GM23248 (cell line): ENCODE measurements at regions not wholly inside any gene's neighbourhood (a gene's known extent, or its start where the extent isn't known, plus 50 kb on each side); places are given as distances from the start of the nearest gene placed in this dataset.

ENCODE experiments used
- DNase-seq: peaks from one replicate; pipeline ENCODE4 v3.0.0-alpha.2; 2015
- H2AFZ ChIP-seq: fragments of 200-600 bp; sonication (generic); 2 replicates; pipeline ENCODE4 v1.6.1; 2016; ENCODE audit warnings: antibody characterized with exemption
- H3F3A ChIP-seq: fragments of 200-600 bp; sonication (generic); 2 replicates; pipeline ENCODE4 v1.6.1; 2016; ENCODE audit warnings: mild to moderate bottlenecking, antibody characterized with exemption, mixed run types; ENCODE audit not compliant: insufficient read depth
- H3K27ac ChIP-seq: fragments of 200-600 bp; sonication (generic); 2 replicates; pipeline ENCODE4 v1.5.1; 2016; ENCODE audit warnings: mild to moderate bottlenecking
- H3K27me3 ChIP-seq: fragments of 200-600 bp; sonication (generic); replicated peaks from 2 replicates; pipeline ENCODE4 v1.6.1; 2016; ENCODE audit warnings: mild to moderate bottlenecking; ENCODE audit not compliant: insufficient read depth
- H3K36me3 ChIP-seq: fragments of 200-600 bp; sonication (generic); 2 replicates; pipeline ENCODE4 v1.6.1; 2016; ENCODE audit warnings: low read depth, mild to moderate bottlenecking
- H3K4me1 ChIP-seq: fragments of 200-600 bp; sonication (generic); 2 replicates; pipeline ENCODE4 v1.6.1; 2016; ENCODE audit warnings: mild to moderate bottlenecking; ENCODE audit not compliant: insufficient read depth
- H3K4me2 ChIP-seq: fragments of 200-600 bp; sonication (generic); one replicate; pipeline ENCODE4 v1.6.1; 2016; ENCODE audit warnings: mild to moderate bottlenecking; ENCODE audit not compliant: unreplicated experiment
- H3K4me3 ChIP-seq: fragments of 200-600 bp; sonication (generic); 2 replicates; pipeline ENCODE4 v1.5.1; 2016; ENCODE audit warnings: mild to moderate bottlenecking
- H3K79me2 ChIP-seq: fragments of 200-600 bp; sonication (generic); 2 replicates; pipeline ENCODE4 v1.6.1; 2016; ENCODE audit warnings: mild to moderate bottlenecking; ENCODE audit not compliant: insufficient read depth
- H3K9ac ChIP-seq: fragments of 200-600 bp; sonication (generic); 2 replicates; pipeline ENCODE4 v1.6.1; 2016; ENCODE audit warnings: mild to moderate bottlenecking
- H3K9me2 ChIP-seq: fragments of 200-600 bp; sonication (generic); 2 replicates; pipeline ENCODE4 v1.6.1; 2016; ENCODE audit warnings: mixed run types, mild to moderate bottlenecking, moderate library complexity; ENCODE audit not compliant: insufficient read depth
- H3K9me3 ChIP-seq: fragments of 200-600 bp; sonication (generic); one replicate; pipeline ENCODE4 v1.6.1; 2017; ENCODE audit warnings: low read depth
- H4K20me1 ChIP-seq: fragments of 200-600 bp; sonication (generic); 2 replicates; pipeline ENCODE4 v1.6.0; 2016; ENCODE audit not compliant: insufficient read depth
- EZH2 ChIP-seq: fragments of 200-600 bp; sonication (generic); IDR thresholded peaks from 2 replicates; pipeline ENCODE4 v1.6.1; 2018; ENCODE audit warnings: antibody characterized with exemption, mild to moderate bottlenecking; ENCODE audit not compliant: insufficient read depth, poor library complexity, severe bottlenecking
- EZH2phosphoT487 ChIP-seq: fragments of 200-600 bp; sonication (generic); IDR thresholded peaks from 2 replicates; pipeline ENCODE4 v1.6.1; 2018; ENCODE audit warnings: antibody characterized with exemption, moderate library complexity, mild to moderate bottlenecking, low read depth; ENCODE audit not compliant: insufficient read depth
- WGBS, 2 experiments: methylation state at CpG; one replicate each; pipeline ENCODE4 v1.1.6; 2015 to 2017; ENCODE audit warnings: low lambda C conversion rate in 2 of 2, low coverage in 1 of 2; ENCODE audit errors: missing lambda C conversion rate in 2 of 2; 5-methylcytosine and 5-hydroxymethylcytosine counted together
- in situ Hi-C: fragments of 300-500 bp; cut with MboI; formaldehyde crosslinking; loops from 2 replicates; pipeline ENCODE4 v1.15.0; 2020

DNA sequence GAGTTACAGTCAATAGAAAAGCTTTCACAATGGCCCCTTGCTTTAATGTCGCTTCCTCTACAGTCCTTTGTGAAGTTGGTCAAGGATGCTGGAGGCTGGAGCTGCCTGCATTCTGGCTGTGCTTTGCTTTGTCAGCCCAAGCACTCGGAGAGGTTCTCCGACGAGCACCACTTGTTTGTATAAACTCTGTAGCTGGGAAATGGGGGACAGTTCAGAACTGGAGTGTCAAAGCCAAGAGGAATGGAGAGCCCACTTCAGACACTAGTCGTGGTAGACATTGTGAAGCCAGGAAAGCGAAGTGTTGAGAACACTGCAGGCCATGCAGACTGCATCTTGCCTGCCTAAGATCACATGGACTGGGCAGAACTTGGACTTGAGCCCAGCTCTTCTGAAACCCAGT lies 330.3 kb downstream of the GADD45G start:
- no peak overlapping the region for H2AFZ ChIP-seq
- H3K79me2 ChIP-seq = no peaks in the 10 kb centered on the region
- no peak overlapping the region for H3K4me2 ChIP-seq
- no peak overlapping the region for H3K9ac ChIP-seq
- no peaks in the 10 kb centered on the region for H3F3A ChIP-seq
- no peak for TF ChIP-seq EZH2phosphoT487
- TF ChIP-seq EZH2 = no peak
- no peak overlapping the region for H3K27ac ChIP-seq
- no peaks in the 10 kb centered on the region for H4K20me1 ChIP-seq
- 59 to 64% methylated on average over 6 of the region's 6 CpGs for WGBS, 2 experiments
- no peak for DNase-seq
- H3K9me3 ChIP-seq = no peaks in the 10 kb centered on the region
- no peaks in the 10 kb centered on the region for H3K4me1 ChIP-seq
- in situ Hi-C loops = no loop called here
- H3K27me3 ChIP-seq = peaks cover 8% of the 10 kb centered on the region
- no peaks in the 10 kb centered on the region for H3K36me3 ChIP-seq
- no peak overlapping the region for H3K4me3 ChIP-seq
- no peaks in the 10 kb centered on the region for H3K9me2 ChIP-seq

DNA sequence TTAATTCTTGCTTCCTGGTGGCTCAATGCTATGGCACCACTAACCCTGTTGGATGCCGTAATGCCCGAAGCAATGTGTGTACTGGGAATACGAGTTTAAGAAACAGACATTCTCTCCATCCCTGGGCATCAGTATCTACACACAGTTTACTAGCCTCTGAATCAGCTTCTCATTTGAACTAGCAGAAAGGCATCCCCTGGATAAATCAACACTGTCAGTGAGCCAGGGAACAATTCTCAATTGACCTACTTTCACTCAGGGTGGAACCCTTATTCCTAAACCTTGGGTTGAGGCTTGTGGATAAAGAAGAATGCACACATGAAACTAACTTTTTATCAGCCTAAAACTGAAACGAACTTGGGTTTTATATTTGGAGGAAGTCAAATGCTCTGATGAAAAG lies 331.0 kb downstream of the GADD45G start:
- in situ Hi-C loops = no loop called here
- Histone ChIP-seq H3K9me3 (no peaks in the 10 kb centered on the region), H3K9me2 (no peaks in the 10 kb centered on the region), H2AFZ (no peak overlapping the region), H3K4me2 (no peak overlapping the region), H3K9ac (no peak overlapping the region), H3F3A (no peaks in the 10 kb centered on the region), H3K4me3 (no peak overlapping the region), H3K79me2 (no peaks in the 10 kb centered on the region), H4K20me1 (no peaks in the 10 kb centered on the region), H3K4me1 (no peaks in the 10 kb centered on the region), H3K36me3 (no peaks in the 10 kb centered on the region), H3K27me3 (peaks cover 8% of the 10 kb centered on the region), H3K27ac (no peak overlapping the region)
- WGBS, 2 experiments = 4 to 10% methylated on average over 4 of the region's 4 CpGs
- TF ChIP-seq EZH2 (no peak), EZH2phosphoT487 (no peak)
- DNase-seq = no peak

DNA sequence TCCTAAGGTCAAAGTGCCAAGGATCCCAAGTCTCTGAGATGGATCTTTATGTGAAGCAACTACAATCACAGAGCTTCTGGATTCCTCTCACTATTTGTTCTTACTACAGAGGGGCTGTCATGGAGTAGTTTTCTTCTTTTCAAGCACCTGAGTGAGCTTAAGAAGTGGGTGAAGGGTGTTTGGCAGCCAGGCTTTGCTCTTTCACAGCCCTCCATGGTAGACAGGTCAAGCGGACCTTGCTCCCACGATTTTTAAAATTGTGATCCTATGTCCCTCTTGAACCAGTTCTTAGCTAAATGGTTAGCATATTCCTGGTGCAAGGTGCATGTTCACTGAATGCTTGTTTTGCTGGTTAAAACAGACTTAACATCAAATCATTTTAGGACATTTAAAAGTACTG lies 332.2 kb downstream of the GADD45G start:
- no peak for DNase-seq
- Histone ChIP-seq H3K9me3 (no peaks in the 10 kb centered on the region), H3K79me2 (no peaks in the 10 kb centered on the region), H3K9me2 (no peaks in the 10 kb centered on the region), H4K20me1 (no peaks in the 10 kb centered on the region), H2AFZ (no peak overlapping the region), H3F3A (no peaks in the 10 kb centered on the region), H3K4me3 (no peak overlapping the region), H3K9ac (no peak overlapping the region), H3K36me3 (no peaks in the 10 kb centered on the region), H3K27me3 (peaks cover 8% of the 10 kb centered on the region), H3K4me1 (no peaks in the 10 kb centered on the region), H3K27ac (no peak overlapping the region), H3K4me2 (no peak overlapping the region)
- WGBS, 2 experiments = 53 to 63% methylated on average over 2 of the region's 2 CpGs
- no peak for TF ChIP-seq EZH2phosphoT487
- in situ Hi-C loops = no loop called here

DNA sequence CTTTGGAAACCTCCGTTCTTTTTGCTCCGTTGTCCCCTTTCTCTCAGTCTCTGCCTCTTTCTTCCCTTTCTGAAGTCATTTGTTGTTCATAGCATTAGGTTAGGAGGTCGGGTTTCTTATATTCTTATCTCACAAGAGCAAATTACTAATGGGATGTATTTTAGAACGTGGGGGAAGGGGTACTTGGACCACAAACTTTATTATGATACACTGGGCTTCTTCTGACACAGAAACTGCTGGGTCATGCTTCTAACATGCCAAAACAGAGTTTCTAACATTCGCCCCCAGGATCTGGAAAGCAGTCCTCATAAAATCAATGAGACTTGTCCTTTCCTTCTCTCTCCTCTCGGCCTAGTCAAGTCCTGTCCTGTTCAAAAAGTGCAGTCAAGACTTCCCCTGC lies 334.4 kb downstream of the GADD45G start:
- DNase-seq = no peak
- Histone ChIP-seq H3K9me3 (no peaks in the 10 kb centered on the region), H3K4me3 (no peak overlapping the region), H3K4me2 (no peak overlapping the region), H3K27me3 (peaks cover 8% of the 10 kb centered on the region), H3F3A (no peaks in the 10 kb centered on the region), H3K9me2 (no peaks in the 10 kb centered on the region), H2AFZ (no peak overlapping the region), H3K9ac (no peak overlapping the region), H3K27ac (no peak overlapping the region), H3K4me1 (no peaks in the 10 kb centered on the region), H3K36me3 (no peaks in the 10 kb centered on the region), H3K79me2 (no peaks in the 10 kb centered on the region), H4K20me1 (no peaks in the 10 kb centered on the region)
- WGBS, 2 experiments = 67 to 71% methylated on average over 6 of the region's 6 CpGs
- TF ChIP-seq EZH2phosphoT487 = no peak
- TF ChIP-seq EZH2 = no peak
- in situ Hi-C loops = no loop called here

DNA sequence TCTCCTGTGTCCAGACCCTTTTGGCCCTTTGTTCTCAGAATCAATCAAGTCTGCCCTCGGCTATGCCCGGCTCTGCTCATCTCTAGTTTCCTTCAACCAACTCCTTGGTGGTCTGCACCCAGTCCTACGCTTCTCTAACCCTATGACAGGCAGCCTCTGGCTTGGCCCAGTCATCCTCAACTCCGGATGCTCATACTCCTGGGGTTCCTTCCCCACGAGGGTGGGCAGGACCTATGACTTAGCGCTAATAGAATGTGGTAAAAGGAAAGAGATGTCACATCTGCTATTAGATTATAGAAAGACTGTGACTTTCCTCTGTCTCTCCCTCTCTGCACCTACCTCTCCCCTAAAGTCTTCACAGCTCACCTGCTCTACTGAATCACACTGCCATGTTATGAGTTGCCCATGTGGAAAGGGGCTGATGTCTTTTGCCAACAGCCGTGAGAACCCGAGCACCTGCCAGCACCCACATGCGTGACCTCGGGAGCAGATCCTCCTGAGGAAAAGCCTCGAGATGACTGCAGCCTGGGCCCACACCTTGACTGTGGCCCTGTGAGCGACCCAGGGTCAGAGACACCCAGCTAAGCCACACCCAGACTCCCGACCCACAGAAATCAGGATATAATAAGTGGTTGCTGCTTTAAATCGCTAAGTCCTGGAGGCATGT lies 334.9 kb downstream of the GADD45G start:
- in situ Hi-C loops = no loop called here
- H3K27ac ChIP-seq = no peak overlapping the region
- H3K79me2 ChIP-seq = no peaks in the 10 kb centered on the region
- no peaks in the 10 kb centered on the region for H4K20me1 ChIP-seq
- no peaks in the 10 kb centered on the region for H3K9me2 ChIP-seq
- no peak for DNase-seq
- TF ChIP-seq EZH2phosphoT487 = no peak
- TF ChIP-seq EZH2 = no peak
- H3K4me2 ChIP-seq = no peak overlapping the region
- H3K4me3 ChIP-seq = no peak overlapping the region
- no peaks in the 10 kb centered on the region for H3F3A ChIP-seq
- H3K9ac ChIP-seq = no peak overlapping the region
- no peaks in the 10 kb centered on the region for H3K4me1 ChIP-seq
- peaks cover 8% of the 10 kb centered on the region for H3K27me3 ChIP-seq
- H3K9me3 ChIP-seq = no peaks in the 10 kb centered on the region
- H2AFZ ChIP-seq = no peak overlapping the region
- H3K36me3 ChIP-seq = no peaks in the 10 kb centered on the region
- WGBS, 2 experiments = 80 to 82% methylated on average over 14 of the region's 14 CpGs
